ENCODE measurements at regions not wholly inside any gene's neighbourhood (a gene's known extent, or its start where the extent isn't known, plus 50 kb on each side); places are given as distances from the start of the nearest gene placed in this dataset.

- no peak overlapping the region for H3K27ac ChIP-seq (ENCODE audit: low read depth, low read length)
- no peaks in the 10 kb centered on the region for H3K4me1 ChIP-seq (ENCODE audit: control insufficient read depth, insufficient read depth, low read length)
- H3K36me3 ChIP-seq (ENCODE audit: control insufficient read depth, insufficient read depth, low read length): no peaks in the 10 kb centered on the region
- no peaks in the 10 kb centered on the region for H3K27me3 ChIP-seq (ENCODE audit: control insufficient read depth, insufficient read depth, low read length)
- H3K4me3 ChIP-seq (ENCODE audit: low read length): no peak overlapping the region
- H3K9ac ChIP-seq (ENCODE audit: low read length): no peak overlapping the region
Measured at GRCh38 chr2:58913082-58913726, 672.1 kb upstream of the FANCL start.

DNA sequence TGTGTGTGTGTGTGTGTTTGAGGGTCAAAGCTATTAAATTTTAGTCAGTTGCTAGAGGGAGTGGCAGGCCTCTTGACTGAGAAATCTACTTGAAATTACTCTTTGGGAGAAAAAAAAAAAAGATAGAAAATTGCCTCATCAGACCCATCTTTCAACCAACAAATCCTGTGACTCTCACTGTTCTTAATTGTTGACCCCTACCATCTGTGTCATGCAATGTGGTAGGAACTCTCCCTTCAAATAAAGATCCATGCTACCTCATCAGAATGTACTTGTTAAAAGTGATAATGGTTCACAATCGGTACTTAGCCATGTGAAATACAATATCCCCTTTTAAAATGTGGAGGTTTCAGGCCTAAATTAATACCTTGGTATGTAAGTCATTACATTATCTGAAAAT is 670.8 kb upstream of the FANCL start:
- H3K4me1 ChIP-seq (ENCODE audit: control insufficient read depth, insufficient read depth, low read length): no peaks in the 10 kb centered on the region
- no peak overlapping the region for H3K4me3 ChIP-seq (ENCODE audit: low read length)
- H3K9ac ChIP-seq (ENCODE audit: low read length): no peak overlapping the region

DNA sequence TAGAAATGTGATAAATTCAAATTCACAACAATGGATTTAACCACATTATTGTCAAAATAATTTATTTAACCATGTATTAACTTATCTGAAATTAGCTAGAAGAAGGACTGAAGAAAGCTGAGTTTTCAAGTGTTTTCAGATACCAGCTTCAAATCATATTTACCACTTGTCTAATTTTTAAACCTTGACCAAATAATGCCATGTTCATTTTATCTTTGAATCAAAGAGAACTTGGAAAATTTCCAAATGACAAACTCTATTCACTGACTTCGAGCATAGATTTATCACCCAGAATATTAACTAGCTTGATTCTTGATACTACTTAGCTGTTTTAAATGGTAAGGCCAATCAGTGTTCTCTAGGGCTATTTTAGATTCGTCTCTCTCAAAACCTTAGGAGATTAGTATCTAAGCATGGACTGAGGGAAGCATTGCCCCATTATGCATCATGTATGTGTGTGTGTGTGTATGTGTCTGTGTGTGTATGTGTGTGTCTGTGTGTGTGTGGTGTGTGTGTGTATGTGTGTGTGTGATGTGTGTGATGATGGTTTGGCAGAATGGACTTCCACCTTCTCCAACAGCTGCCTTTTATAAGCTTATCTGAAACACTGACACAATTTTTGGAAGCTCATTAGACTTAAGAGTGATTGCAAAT is 667.5 kb upstream of the FANCL start:
- Histone ChIP-seq H3K4me1 (ENCODE audit: control insufficient read depth, insufficient read depth, low read length) (no peaks in the 10 kb centered on the region), H3K27me3 (ENCODE audit: control insufficient read depth, insufficient read depth, low read length) (no peaks in the 10 kb centered on the region), H3K4me3 (ENCODE audit: low read length) (no peak overlapping the region), H3K9ac (ENCODE audit: low read length) (no peak overlapping the region), H3K36me3 (ENCODE audit: control insufficient read depth, insufficient read depth, low read length) (no peaks in the 10 kb centered on the region), H3K27ac (ENCODE audit: low read depth, low read length) (no peak overlapping the region)

More for the DNA sequence above, 670.8 kb upstream of the FANCL start:
- H3K36me3 ChIP-seq (ENCODE audit: control insufficient read depth, insufficient read depth, low read length): no peaks in the 10 kb centered on the region
- no peaks in the 10 kb centered on the region for H3K27me3 ChIP-seq (ENCODE audit: control insufficient read depth, insufficient read depth, low read length)
- no peak overlapping the region for H3K27ac ChIP-seq (ENCODE audit: low read depth, low read length)

DNA sequence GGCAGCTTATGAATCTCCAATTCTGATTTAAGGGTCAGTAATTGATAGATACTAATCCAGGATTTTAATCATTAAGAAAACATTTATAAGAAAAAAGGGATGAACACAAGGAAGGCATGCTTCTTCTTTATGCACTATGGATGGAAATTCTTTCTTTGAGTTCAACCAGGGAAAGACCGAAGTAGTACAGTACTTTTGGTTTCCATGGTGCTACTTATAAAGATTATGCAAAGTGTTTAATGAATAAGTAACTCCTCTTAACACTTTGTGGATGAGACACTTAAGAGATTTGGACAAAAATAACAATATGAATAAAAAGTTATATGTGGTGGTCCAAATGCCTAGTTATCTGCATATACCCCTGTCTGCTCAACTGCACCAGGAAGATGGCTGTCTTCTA is 666.5 kb upstream of the FANCL start:
- no peaks in the 10 kb centered on the region for H3K36me3 ChIP-seq (ENCODE audit: control insufficient read depth, insufficient read depth, low read length)
- no peak overlapping the region for H3K27ac ChIP-seq (ENCODE audit: low read depth, low read length)
- H3K9ac ChIP-seq (ENCODE audit: low read length): no peak overlapping the region
- H3K4me3 ChIP-seq (ENCODE audit: low read length): no peak overlapping the region
- no peaks in the 10 kb centered on the region for H3K27me3 ChIP-seq (ENCODE audit: control insufficient read depth, insufficient read depth, low read length)
- no peaks in the 10 kb centered on the region for H3K4me1 ChIP-seq (ENCODE audit: control insufficient read depth, insufficient read depth, low read length)

DNA sequence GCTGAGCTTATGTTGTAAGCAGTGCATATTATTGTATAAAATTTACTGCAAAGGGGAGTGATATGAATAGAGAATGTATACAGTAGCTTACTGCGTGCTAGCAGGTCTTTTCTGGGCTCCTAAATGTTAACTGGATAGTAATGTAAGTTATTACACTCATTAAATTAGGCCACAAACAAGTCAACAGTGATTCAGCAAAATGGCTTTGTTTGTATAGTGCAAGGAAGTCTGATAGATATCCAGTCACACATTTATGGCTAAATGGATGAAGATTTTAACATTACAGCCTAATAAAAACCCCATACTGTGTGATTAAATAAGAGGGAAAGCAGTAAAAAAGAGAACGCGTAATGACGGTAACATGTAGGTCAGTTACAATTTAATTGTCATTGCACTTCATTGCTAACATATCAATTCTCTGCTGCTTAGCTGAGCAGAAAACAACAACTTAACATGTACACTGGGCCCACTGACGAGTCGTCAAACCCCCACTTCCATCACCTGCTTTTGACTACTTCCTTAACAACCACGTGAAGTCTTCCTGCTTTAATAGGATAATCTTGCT is 665.0 kb upstream of the FANCL start:
- H3K27me3 ChIP-seq (ENCODE audit: control insufficient read depth, insufficient read depth, low read length): no peaks in the 10 kb centered on the region
- no peaks in the 10 kb centered on the region for H3K36me3 ChIP-seq (ENCODE audit: control insufficient read depth, insufficient read depth, low read length)
- H3K27ac ChIP-seq (ENCODE audit: low read depth, low read length): no peak overlapping the region
- no peak overlapping the region for H3K9ac ChIP-seq (ENCODE audit: low read length)
- H3K4me1 ChIP-seq (ENCODE audit: control insufficient read depth, insufficient read depth, low read length): no peaks in the 10 kb centered on the region
- H3K4me3 ChIP-seq (ENCODE audit: low read length): no peak overlapping the region

GRCh38 chr2:58904095-58904494 is 663.0 kb upstream of the FANCL start:
- H3K9ac ChIP-seq (ENCODE audit: low read length): no peak overlapping the region
- no peaks in the 10 kb centered on the region for H3K27me3 ChIP-seq (ENCODE audit: control insufficient read depth, insufficient read depth, low read length)
- no peaks in the 10 kb centered on the region for H3K36me3 ChIP-seq (ENCODE audit: control insufficient read depth, insufficient read depth, low read length)
- H3K4me3 ChIP-seq (ENCODE audit: low read length): no peak overlapping the region
- H3K27ac ChIP-seq (ENCODE audit: low read depth, low read length): no peak overlapping the region
- no peaks in the 10 kb centered on the region for H3K4me1 ChIP-seq (ENCODE audit: control insufficient read depth, insufficient read depth, low read length)

- no peaks in the 10 kb centered on the region for H3K4me1 ChIP-seq (ENCODE audit: control insufficient read depth, insufficient read depth, low read length)
- H3K27ac ChIP-seq (ENCODE audit: low read depth, low read length): no peak overlapping the region
- no peak overlapping the region for H3K9ac ChIP-seq (ENCODE audit: low read length)
- no peaks in the 10 kb centered on the region for H3K36me3 ChIP-seq (ENCODE audit: control insufficient read depth, insufficient read depth, low read length)
- no peaks in the 10 kb centered on the region for H3K27me3 ChIP-seq (ENCODE audit: control insufficient read depth, insufficient read depth, low read length)
- H3K4me3 ChIP-seq (ENCODE audit: low read length): no peak overlapping the region
Measured at GRCh38 chr2:58903427-58903826, 662.3 kb upstream of the FANCL start.

GRCh38 chr2:58900246-58901027 is 659.3 kb upstream of the FANCL start:
- H3K4me1 ChIP-seq (ENCODE audit: control insufficient read depth, insufficient read depth, low read length): no peaks in the 10 kb centered on the region
- no peaks in the 10 kb centered on the region for H3K36me3 ChIP-seq (ENCODE audit: control insufficient read depth, insufficient read depth, low read length)
- H3K27ac ChIP-seq (ENCODE audit: low read depth, low read length): no peak overlapping the region
- no peaks in the 10 kb centered on the region for H3K27me3 ChIP-seq (ENCODE audit: control insufficient read depth, insufficient read depth, low read length)
- no peak overlapping the region for H3K9ac ChIP-seq (ENCODE audit: low read length)
- no peak overlapping the region for H3K4me3 ChIP-seq (ENCODE audit: low read length)

- no peaks in the 10 kb centered on the region for H3K4me1 ChIP-seq (ENCODE audit: control insufficient read depth, insufficient read depth, low read length)
- no peak overlapping the region for H3K9ac ChIP-seq (ENCODE audit: low read length)
- H3K27ac ChIP-seq (ENCODE audit: low read depth, low read length): no peak overlapping the region
- no peaks in the 10 kb centered on the region for H3K36me3 ChIP-seq (ENCODE audit: control insufficient read depth, insufficient read depth, low read length)
- H3K27me3 ChIP-seq (ENCODE audit: control insufficient read depth, insufficient read depth, low read length): no peaks in the 10 kb centered on the region
- no peak overlapping the region for H3K4me3 ChIP-seq (ENCODE audit: low read length)
Measured at GRCh38 chr2:58899692-58900091, 658.6 kb upstream of the FANCL start.

DNA sequence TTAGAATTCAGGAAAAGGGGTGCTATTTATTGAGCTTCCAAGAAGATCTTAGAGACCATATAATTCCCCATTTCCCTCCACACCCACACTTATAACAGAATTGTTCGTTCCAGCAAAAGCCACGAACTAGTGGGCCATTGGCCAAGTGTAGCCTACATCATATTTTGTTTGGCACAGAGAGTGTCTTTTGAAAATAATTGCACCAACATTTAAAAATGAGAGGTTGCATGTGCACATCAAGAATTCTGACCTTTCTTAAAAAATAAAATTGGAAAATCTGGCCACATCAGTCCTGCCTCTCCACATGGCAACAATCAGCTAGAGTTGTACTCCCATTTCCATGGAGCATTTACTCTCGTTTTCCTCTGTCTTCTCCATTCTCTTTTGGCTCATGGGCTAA is 655.5 kb upstream of the FANCL start:
- no peak overlapping the region for H3K27ac ChIP-seq (ENCODE audit: low read depth, low read length)
- no peaks in the 10 kb centered on the region for H3K4me1 ChIP-seq (ENCODE audit: control insufficient read depth, insufficient read depth, low read length)
- H3K9ac ChIP-seq (ENCODE audit: low read length): no peak overlapping the region
- no peak overlapping the region for H3K4me3 ChIP-seq (ENCODE audit: low read length)
- H3K27me3 ChIP-seq (ENCODE audit: control insufficient read depth, insufficient read depth, low read length): no peaks in the 10 kb centered on the region
- no peaks in the 10 kb centered on the region for H3K36me3 ChIP-seq (ENCODE audit: control insufficient read depth, insufficient read depth, low read length)

DNA sequence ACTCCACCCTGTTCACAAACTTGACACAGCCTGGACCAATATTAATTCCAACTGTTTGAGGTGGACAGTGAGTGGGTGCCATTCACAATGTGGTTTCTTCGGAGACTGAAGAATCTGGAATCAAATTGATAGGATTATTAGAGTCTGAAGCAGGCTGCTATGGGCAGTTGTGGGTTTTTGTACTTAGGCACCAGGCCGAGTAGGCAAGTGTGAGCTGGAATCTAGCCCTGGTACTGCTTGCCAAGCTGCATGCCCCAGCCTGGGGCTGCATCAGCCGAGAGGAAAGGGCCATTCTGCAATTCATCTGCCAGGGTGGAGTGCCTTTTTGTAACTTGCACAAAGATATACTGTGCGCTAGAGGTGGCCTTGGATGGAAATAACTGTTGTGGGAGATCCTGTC is 654.7 kb upstream of the FANCL start:
- no peak overlapping the region for H3K4me3 ChIP-seq (ENCODE audit: low read length)
- H3K4me1 ChIP-seq (ENCODE audit: control insufficient read depth, insufficient read depth, low read length): no peaks in the 10 kb centered on the region
- no peaks in the 10 kb centered on the region for H3K27me3 ChIP-seq (ENCODE audit: control insufficient read depth, insufficient read depth, low read length)
- H3K9ac ChIP-seq (ENCODE audit: low read length): no peak overlapping the region
- H3K36me3 ChIP-seq (ENCODE audit: control insufficient read depth, insufficient read depth, low read length): no peaks in the 10 kb centered on the region
- H3K27ac ChIP-seq (ENCODE audit: low read depth, low read length): no peak overlapping the region

GRCh38 chr2:58893656-58894351 is 652.7 kb upstream of the FANCL start:
- Histone ChIP-seq H3K9ac (ENCODE audit: low read length) (no peak overlapping the region), H3K4me1 (ENCODE audit: control insufficient read depth, insufficient read depth, low read length) (no peaks in the 10 kb centered on the region), H3K4me3 (ENCODE audit: low read length) (no peak overlapping the region), H3K27me3 (ENCODE audit: control insufficient read depth, insufficient read depth, low read length) (no peaks in the 10 kb centered on the region), H3K27ac (ENCODE audit: low read depth, low read length) (no peak overlapping the region), H3K36me3 (ENCODE audit: control insufficient read depth, insufficient read depth, low read length) (no peaks in the 10 kb centered on the region)

Measured in rectal smooth muscle tissue (tissue), 1 donor.